ENCODE measurements at regions not wholly inside any gene's neighbourhood (a gene's known extent, or its start where the extent isn't known, plus 50 kb on each side); places are given as distances from the start of the nearest gene placed in this dataset.

DNA sequence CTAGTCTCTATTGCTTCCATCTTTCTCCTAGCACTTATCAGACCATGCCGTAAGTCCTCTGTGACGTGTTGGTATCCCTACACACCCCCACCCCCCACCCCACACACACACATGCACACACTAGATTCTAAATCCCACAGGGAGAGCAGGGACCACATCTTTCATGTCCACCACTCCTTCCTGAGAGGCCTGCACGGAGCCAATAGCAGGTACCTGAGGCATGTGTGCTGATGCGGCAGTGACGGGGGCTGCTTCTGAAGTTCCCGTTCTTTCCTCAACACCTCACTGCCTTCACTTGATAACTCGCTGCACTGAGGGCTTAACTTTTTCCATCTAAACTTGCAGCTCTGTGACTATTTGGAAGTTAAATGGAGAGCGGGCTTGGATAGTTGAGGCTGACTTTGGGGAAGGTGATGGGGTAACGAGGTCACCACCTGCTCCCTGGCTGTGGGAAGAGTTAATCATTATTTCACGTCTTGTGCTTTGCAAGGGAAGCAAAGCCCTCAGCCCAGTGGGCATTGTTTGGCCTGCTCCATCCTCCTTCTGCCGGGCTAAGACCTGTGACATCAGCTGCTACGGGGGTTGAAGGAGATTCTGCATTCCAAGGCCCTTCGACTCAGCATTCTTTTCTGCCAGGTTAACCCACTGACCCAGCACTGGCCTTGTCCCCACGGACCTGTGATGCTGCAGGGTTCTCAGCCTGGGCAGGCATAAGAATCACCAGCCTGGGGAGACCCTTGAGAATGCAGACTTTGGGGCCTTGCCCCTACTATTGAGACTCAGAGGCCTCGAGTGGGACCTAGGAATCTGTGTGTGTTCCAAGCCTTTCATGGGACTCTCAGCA is 187.8 kb downstream of the ANKRD60 start:
- no peaks in the 10 kb centered on the region for H3K36me3 ChIP-seq (ENCODE audit: insufficient read depth, low read length)
- H3K9me2 ChIP-seq (ENCODE audit: insufficient read depth, low read length), result no peaks in the 10 kb centered on the region
- no peak overlapping the region for H3K27ac ChIP-seq (ENCODE audit: low read depth, low read length, poor library complexity, severe bottlenecking)
- CTCF ChIA-PET (ENCODE audit: unreplicated experiment), result no interaction called here
- no peaks in the 10 kb centered on the region for H3K4me1 ChIP-seq (ENCODE audit: insufficient read depth, low read length, poor library complexity, severe bottlenecking)
- H4K20me1 ChIP-seq (ENCODE audit: insufficient read depth, low read length), result no peaks in the 10 kb centered on the region
- POLR2A ChIA-PET, result no interaction called here
- TF ChIP-seq, protein P1, sequence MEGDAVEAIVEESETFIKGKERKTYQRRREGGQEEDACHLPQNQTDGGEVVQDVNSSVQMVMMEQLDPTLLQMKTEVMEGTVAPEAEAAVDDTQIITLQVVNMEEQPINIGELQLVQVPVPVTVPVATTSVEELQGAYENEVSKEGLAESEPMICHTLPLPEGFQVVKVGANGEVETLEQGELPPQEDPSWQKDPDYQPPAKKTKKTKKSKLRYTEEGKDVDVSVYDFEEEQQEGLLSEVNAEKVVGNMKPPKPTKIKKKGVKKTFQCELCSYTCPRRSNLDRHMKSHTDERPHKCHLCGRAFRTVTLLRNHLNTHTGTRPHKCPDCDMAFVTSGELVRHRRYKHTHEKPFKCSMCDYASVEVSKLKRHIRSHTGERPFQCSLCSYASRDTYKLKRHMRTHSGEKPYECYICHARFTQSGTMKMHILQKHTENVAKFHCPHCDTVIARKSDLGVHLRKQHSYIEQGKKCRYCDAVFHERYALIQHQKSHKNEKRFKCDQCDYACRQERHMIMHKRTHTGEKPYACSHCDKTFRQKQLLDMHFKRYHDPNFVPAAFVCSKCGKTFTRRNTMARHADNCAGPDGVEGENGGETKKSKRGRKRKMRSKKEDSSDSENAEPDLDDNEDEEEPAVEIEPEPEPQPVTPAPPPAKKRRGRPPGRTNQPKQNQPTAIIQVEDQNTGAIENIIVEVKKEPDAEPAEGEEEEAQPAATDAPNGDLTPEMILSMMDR (conservative IDR thresholded peaks at IDR 0.05; ENCODE audit: low read length), result no peak
- TF ChIP-seq EZH2phosphoT487 (IDR thresholded peaks at IDR 0.05; ENCODE audit: borderline replicate concordance, low read depth, low read length), result no peak
- H3K4me3 ChIP-seq (ENCODE audit: low read depth, low read length, poor library complexity, severe bottlenecking), result no peak overlapping the region
- no peaks in the 10 kb centered on the region for H3K9me3 ChIP-seq (ENCODE audit: low read length)
- BruUV-seq (replicated peaks), result no TSS peak
- H2AFZ ChIP-seq (ENCODE audit: low read length), result no peak overlapping the region
- DNase-seq (ENCODE audit: low spot score), result no peak
- H3K4me2 ChIP-seq (ENCODE audit: low read length), result no peak overlapping the region
- intact Hi-C loops (cut with micrococcal nuclease; ENCODE audit: unreplicated experiment), result no loop called here
- H3K79me2 ChIP-seq (ENCODE audit: insufficient read depth, low read depth, low read length), result no peaks in the 10 kb centered on the region

DNA sequence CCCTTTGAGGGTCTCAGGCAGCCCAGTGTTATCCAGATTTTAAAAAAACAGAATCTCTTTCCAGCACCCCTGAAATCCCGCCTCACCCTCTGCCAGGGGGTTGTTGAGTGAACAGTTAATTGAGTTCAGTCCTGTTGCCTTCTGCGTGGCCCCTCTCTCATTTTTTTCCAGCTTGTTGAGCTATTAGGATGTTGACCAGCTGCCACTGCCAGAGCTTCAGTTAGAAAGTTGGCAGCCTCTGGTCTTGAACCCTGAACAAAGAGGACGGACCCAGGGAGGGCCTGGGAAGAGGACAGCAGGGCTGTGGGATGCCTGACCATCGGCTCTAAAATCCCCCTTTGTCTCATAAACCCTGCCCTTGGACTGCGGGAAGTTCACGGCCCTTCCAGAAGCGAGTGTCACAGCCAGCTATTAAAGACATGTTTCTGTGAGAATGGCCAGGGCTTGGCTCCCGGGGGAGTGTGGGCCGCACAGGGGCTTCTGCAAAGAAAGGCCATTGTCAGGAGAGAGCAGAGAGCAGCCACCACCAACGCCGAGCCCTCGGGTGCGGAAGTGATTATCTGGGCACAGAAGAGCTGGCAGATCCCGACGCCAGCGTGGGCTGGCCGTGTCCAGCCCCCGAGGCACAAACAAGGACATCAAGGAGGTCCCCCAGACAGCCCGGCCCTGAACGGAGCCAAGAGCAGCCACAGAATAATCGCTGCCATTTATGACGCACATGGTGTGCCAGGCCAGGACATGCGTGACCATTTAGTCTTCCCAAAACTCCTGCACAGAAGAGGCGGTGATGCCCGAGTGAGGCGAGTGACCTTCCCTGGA is 189.0 kb downstream of the ANKRD60 start:
- no peak for TF ChIP-seq EZH2phosphoT487 (IDR thresholded peaks at IDR 0.05; ENCODE audit: borderline replicate concordance, low read depth, low read length)
- TF ChIP-seq, protein P1 (conservative IDR thresholded peaks at IDR 0.05; ENCODE audit: low read length), result no peak
- no peaks in the 10 kb centered on the region for H3K79me2 ChIP-seq (ENCODE audit: insufficient read depth, low read depth, low read length)
- no peak overlapping the region for H3K27ac ChIP-seq (ENCODE audit: low read depth, low read length, poor library complexity, severe bottlenecking)
- no peaks in the 10 kb centered on the region for H3K36me3 ChIP-seq (ENCODE audit: insufficient read depth, low read length)
- ChIA-PET POLR2A (no interaction called here), CTCF (ENCODE audit: unreplicated experiment) (no interaction called here)
- no peaks in the 10 kb centered on the region for H3K4me1 ChIP-seq (ENCODE audit: insufficient read depth, low read length, poor library complexity, severe bottlenecking)
- no peak overlapping the region for H2AFZ ChIP-seq (ENCODE audit: low read length)
- H3K9me2 ChIP-seq (ENCODE audit: insufficient read depth, low read length), result no peaks in the 10 kb centered on the region
- DNase-seq (ENCODE audit: low spot score), result no peak
- no peaks in the 10 kb centered on the region for H4K20me1 ChIP-seq (ENCODE audit: insufficient read depth, low read length)
- no peaks in the 10 kb centered on the region for H3K9me3 ChIP-seq (ENCODE audit: low read length)
- no peak overlapping the region for H3K4me2 ChIP-seq (ENCODE audit: low read length)
- no peak overlapping the region for H3K4me3 ChIP-seq (ENCODE audit: low read depth, low read length, poor library complexity, severe bottlenecking)
- BruUV-seq (replicated peaks), result no TSS peak
- intact Hi-C loops (cut with micrococcal nuclease; ENCODE audit: unreplicated experiment), result no loop called here

All from OCI-LY7 (cell line).